Ascending aorta (tissue), 2 donors: ENCODE measurements at regions not wholly inside any gene's neighbourhood (a gene's known extent, or its start where the extent isn't known, plus 50 kb on each side); places are given as distances from the start of the nearest gene placed in this dataset.
"Not testable (repeated sequence)": the region's sequence is repeated elsewhere in the genome, so short reads cannot be mapped to it uniquely, and the experiment has no call there.

Source experiments
- DNase-seq, 2 donors: peaks; one replicate each; pipeline ENCODE4 v3.0.0-alpha.2; 2019; ENCODE audit warnings: low spot score in 2 of 2
- H3K27ac ChIP-seq, 2 donors: fragments of 200-600 bp; sonication (generic); one replicate each; pipeline ENCODE4 v1.5.1; 2016 to 2017; ENCODE audit warnings: mild to moderate bottlenecking in 1 of 2
- H3K27me3 ChIP-seq: fragments of 200-600 bp; sonication (generic); one replicate; pipeline ENCODE4 v1.5.1; 2017
- H3K36me3 ChIP-seq, 2 donors: fragments of 200-600 bp; sonication (generic); one replicate each; pipeline ENCODE4 v1.5.1; 2016
- H3K4me1 ChIP-seq, 2 donors: fragments of 200-600 bp; sonication (generic); one replicate each; pipeline ENCODE4 v1.5.1; 2016 to 2017; ENCODE audit warnings: mild to moderate bottlenecking in 1 of 2
- H3K4me3 ChIP-seq, 2 donors: fragments of 200-600 bp; sonication (generic); one replicate each; pipeline ENCODE4 v1.5.1; 2016 to 2017; ENCODE audit warnings: mild to moderate bottlenecking in 1 of 2
- H3K9me3 ChIP-seq, 2 donors: fragments of 200-600 bp; sonication (generic); one replicate each; pipeline ENCODE4 v1.5.1; 2016
- intact Hi-C: fragments of 100-400 bp; cut with DNase I; formaldehyde crosslinking; loops from one replicate; pipeline ENCODE4 v1.15.1; 2023
- TF ChIP-seq, protein P1 (sequence below), 3 experiments: fragments of 200-600 bp in 2 of 3; fragments of 450-650 bp in 1 of 3; sonication (generic) in 2 of 3; IDR thresholded peaks; one replicate each; pipeline ENCODE4 v1.5.1; 2016 to 2019; ENCODE audit warnings: antibody characterized with exemption in 3 of 3, mild to moderate bottlenecking in 1 of 3, moderate library complexity in 1 of 3

DNA sequence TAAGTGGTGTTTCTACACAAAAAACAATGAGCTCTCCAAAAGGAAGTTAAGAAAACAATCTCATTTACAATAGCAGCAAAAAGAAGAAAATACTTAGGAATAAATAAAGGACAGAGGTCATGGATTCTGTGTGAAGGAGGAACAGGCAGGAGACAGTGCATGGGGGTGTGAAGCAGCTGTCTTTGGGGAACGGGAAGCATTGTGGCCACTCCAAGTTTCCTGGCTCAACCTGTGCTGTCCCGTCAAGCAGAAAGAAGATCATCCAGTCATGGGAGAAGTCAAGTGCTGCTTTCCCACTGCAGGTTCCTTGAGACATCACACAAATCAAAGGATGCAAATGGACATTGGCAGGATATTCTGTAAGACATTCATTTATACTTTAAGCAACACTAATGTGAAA is 66.1 kb upstream of the MAML3 start:
- intact Hi-C loops = no loop called here
- H3K36me3 ChIP-seq = no peaks in the 10 kb centered on the region
- H3K4me1 ChIP-seq = no peaks in the 10 kb centered on the region
- H3K27ac ChIP-seq = no peak overlapping the region
- no peak overlapping the region for H3K4me3 ChIP-seq
- DNase-seq = no peak
- H3K9me3 ChIP-seq = no peaks in the 10 kb centered on the region
- H3K27me3 ChIP-seq = no peaks in the 10 kb centered on the region
- TF ChIP-seq, protein P1, sequence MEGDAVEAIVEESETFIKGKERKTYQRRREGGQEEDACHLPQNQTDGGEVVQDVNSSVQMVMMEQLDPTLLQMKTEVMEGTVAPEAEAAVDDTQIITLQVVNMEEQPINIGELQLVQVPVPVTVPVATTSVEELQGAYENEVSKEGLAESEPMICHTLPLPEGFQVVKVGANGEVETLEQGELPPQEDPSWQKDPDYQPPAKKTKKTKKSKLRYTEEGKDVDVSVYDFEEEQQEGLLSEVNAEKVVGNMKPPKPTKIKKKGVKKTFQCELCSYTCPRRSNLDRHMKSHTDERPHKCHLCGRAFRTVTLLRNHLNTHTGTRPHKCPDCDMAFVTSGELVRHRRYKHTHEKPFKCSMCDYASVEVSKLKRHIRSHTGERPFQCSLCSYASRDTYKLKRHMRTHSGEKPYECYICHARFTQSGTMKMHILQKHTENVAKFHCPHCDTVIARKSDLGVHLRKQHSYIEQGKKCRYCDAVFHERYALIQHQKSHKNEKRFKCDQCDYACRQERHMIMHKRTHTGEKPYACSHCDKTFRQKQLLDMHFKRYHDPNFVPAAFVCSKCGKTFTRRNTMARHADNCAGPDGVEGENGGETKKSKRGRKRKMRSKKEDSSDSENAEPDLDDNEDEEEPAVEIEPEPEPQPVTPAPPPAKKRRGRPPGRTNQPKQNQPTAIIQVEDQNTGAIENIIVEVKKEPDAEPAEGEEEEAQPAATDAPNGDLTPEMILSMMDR (IDR thresholded peaks at IDR 0.05) = no peak

DNA sequence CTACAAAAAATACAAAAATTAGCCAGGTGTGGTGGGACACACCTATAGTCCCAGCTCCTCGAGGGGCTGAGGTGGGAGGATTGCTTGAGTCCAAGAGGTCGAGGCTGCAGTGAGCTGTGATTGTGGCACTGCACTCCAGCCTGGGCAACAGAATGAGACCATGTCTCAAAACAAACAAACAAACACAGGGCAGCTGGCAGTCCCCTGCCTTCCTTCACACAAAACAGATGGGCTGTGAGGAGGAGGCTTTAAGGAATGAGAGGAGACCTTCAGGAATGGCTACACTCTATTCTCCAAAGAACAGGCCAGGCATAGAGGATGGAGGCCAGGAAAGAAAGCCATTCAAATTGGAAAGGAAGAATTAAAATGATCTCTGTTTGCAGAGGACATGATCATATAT is 65.6 kb upstream of the MAML3 start:
- TF ChIP-seq, protein P1 (IDR thresholded peaks at IDR 0.05) = no peak
- intact Hi-C loops = no loop called here
- Histone ChIP-seq H3K36me3 (no peaks in the 10 kb centered on the region), H3K27me3 (no peaks in the 10 kb centered on the region), H3K4me3 (no peak overlapping the region), H3K9me3 (no peaks in the 10 kb centered on the region), H3K4me1 (no peaks in the 10 kb centered on the region), H3K27ac (no peak overlapping the region)
- no peak for DNase-seq

DNA sequence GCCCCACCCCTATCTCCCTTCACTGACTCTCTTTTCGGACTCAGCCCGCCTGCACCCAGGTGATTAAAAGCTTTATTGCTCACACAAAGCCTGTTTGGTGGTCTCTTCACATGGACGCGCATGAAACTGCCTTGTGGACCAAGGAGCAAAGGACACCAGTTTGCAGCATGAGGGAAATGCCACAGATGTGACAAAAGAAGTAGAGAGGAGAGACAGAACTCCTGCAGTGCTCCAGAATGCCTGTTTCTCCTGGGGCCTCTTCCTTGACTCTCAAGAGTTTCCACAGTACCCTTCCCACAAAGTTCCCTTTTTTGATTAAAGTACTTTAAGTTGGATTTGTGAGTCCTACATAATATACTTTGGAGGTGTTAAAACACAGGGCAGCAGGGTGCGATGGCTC is 65.1 kb upstream of the MAML3 start:
- H3K4me1 ChIP-seq, H3K36me3 ChIP-seq, DNase-seq, H3K9me3 ChIP-seq, H3K4me3 ChIP-seq, intact Hi-C loops, H3K27ac ChIP-seq, H3K27me3 ChIP-seq: not testable (repeated sequence)

DNA sequence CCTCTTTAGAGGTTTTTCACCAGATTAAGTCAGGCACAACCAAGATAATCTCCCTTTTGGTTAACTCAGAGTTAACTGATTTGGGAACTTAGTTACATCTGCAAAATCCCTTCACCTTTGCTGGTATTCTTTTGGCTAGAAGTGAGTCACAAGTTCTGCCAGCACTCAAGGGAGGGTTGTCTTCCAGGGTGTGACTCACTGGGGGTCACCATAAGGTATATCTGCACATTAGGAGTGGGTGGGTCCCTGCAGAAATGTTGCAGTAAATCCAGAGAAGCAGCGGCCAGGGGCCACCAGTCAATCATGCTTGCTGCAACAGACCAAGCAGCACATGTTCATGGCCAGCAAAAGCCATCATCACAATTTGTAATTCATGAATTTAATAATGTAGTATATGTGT is 59.8 kb upstream of the MAML3 start:
- DNase-seq = no peak
- Histone ChIP-seq H3K27me3 (no peaks in the 10 kb centered on the region), H3K9me3 (no peaks in the 10 kb centered on the region), H3K36me3 (no peaks in the 10 kb centered on the region), H3K27ac (no peak overlapping the region), H3K4me3 (no peak overlapping the region), H3K4me1 (no peaks in the 10 kb centered on the region)
- TF ChIP-seq, protein P1 (IDR thresholded peaks at IDR 0.05) = no peak
- intact Hi-C loops = no loop called here

DNA sequence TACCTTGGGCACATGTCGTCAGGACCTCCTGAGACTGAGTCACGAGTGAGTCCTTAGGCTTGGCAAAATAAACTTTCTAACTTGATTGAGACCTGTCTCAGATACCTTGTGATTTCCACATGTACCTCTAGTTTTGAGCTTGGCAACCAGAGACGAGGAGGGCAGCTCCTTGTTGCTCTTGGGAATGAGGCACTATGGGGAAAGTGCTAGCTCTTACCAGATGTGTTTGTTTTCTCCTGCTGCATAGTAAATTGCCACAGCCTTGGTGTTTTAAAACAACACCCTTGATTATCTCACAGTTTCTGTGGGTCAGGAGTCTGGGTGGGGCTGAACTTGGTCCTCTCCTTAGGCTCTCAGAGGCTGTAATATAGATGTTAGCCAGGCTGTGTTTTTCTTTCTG is 59.1 kb upstream of the MAML3 start:
- no peak for DNase-seq
- H3K27ac ChIP-seq = no peak overlapping the region
- intact Hi-C loops = no loop called here
- no peak overlapping the region for H3K4me3 ChIP-seq
- H3K9me3 ChIP-seq = no peaks in the 10 kb centered on the region
- no peaks in the 10 kb centered on the region for H3K36me3 ChIP-seq
- no peaks in the 10 kb centered on the region for H3K27me3 ChIP-seq
- TF ChIP-seq, protein P1 (IDR thresholded peaks at IDR 0.05) = no peak
- H3K4me1 ChIP-seq = no peaks in the 10 kb centered on the region

DNA sequence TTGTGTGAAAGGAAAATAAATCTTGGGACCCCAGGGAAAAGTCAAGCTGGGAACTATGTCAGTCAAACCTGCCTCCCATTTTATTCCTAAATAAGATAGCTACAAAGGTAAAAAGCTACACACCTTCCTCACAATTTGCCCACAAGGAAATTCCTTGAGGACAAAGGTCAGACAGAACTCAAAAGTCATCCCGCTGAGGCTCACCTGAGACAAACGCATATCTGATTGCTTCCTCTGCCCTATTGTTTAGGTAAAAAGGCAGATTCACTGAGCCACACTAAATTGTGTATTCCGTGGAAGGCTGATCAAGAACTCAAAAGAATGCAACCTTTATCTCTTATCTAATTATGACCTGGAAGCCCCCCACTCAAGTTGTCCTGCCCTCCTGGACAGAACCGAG is 58.7 kb upstream of the MAML3 start:
- no peaks in the 10 kb centered on the region for H3K4me1 ChIP-seq
- no peak overlapping the region for H3K27ac ChIP-seq
- TF ChIP-seq, protein P1 (IDR thresholded peaks at IDR 0.05) = no peak
- H3K27me3 ChIP-seq = no peaks in the 10 kb centered on the region
- H3K9me3 ChIP-seq = no peaks in the 10 kb centered on the region
- DNase-seq = no peak
- intact Hi-C loops = no loop called here
- H3K36me3 ChIP-seq = no peaks in the 10 kb centered on the region
- H3K4me3 ChIP-seq = no peak overlapping the region
